H7 (cell line): ENCODE measurements at regions not wholly inside any gene's neighbourhood (a gene's known extent, or its start where the extent isn't known, plus 50 kb on each side); places are given as distances from the start of the nearest gene placed in this dataset.

ENCODE experiments used
- DNase-seq: peaks from one replicate; pipeline ENCODE4 v3.0.0; 2012
- H3K27me3 ChIP-seq: 2 replicates; pipeline ENCODE4 v1.6.0; 2011; ENCODE audit warnings: mild to moderate bottlenecking, low read length; ENCODE audit not compliant: control insufficient read depth, insufficient read depth
- H3K36me3 ChIP-seq: replicated peaks from 2 replicates; pipeline ENCODE4 v1.5.1; 2011; ENCODE audit warnings: low read length; ENCODE audit not compliant: control insufficient read depth, insufficient read depth
- H3K4me3 ChIP-seq: 2 replicates; pipeline ENCODE4 v1.5.1; 2011; ENCODE audit warnings: low read depth, mild to moderate bottlenecking, control low read depth, low read length, moderate library complexity; ENCODE audit not compliant: insufficient read depth

DNA sequence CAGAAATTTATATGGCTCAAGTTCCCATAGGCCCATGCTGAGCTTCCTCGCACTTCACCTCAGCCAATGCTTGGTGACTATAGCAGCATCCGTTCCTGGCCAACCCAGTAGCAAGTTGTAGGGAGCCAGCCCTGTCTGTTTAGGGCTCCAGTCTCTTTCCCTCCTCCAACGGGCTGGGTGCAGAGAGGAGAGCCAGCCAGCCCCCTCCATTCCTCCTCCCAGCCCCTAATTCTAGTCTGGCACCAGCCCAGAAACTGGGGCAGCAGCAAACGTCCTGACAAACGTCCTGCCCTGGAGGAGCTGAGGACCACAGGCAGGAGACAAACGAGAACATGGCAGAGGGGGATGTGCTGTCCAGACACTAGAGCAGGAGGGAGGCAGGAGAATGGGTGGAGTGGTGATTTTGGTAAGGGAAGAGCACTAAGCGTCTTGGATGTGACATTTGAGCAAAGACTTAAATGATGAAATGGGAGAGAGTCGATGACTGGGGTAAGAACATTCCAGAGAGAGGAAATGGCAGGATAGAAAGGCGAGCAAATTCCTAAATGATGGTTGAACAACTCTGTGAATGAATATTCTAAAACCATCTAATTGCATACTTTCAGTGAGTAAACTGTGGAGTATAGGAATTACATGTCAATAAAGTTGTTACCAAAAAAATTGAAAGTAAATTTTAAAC lies 222.5 kb upstream of the DAPK1 start:
- Histone ChIP-seq H3K27me3 (no peaks in the 10 kb centered on the region), H3K4me3 (no peak overlapping the region), H3K36me3 (no peaks in the 10 kb centered on the region)
- no peak for DNase-seq

DNA sequence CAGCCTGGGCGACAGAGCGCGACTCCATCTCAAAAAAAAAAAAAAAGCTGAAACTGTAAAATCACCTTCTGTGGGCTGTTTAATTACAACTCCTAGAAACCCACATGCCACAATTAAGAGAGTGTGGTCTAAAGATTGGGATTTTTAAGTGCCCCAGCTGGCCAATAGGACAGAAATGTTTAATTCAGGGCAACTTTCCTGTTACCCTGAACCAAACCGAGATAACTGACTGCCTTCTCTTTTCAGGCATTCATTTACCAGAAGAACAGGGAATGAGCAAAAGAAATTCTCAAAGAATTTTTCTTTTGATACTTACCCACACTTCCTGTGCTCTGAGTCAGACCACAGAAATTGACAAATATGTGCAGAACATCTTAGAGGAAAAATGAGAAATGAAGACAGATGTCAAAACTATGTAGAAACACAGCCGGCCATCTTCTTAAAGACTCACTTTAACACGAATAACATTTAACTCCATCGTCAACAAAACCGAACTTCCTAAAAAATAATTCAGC lies 221.3 kb upstream of the DAPK1 start:
- H3K27me3 ChIP-seq, result no peaks in the 10 kb centered on the region
- H3K36me3 ChIP-seq, result no peaks in the 10 kb centered on the region
- no peak overlapping the region for H3K4me3 ChIP-seq
- DNase-seq, result no peak

DNA sequence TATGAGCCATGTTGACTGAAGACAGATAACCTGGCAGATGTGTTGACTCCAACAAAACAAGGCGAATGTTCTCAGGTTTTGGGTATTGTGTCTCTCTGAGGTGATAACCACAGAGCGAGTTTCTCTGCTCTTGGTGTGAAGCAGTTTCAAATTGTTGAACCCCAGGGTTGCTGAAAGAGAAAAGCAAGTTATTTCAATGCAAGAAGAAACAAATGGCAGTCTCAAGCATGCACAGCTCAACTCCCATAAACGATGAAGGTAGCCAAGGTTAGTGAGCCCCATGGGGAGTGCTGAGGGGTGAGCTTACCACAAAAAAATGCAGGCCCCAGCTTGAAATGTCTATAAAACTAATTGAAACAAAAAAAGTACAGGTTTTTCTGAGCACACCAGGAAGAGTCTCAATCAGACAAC lies 220.8 kb upstream of the DAPK1 start:
- Histone ChIP-seq H3K4me3 (no peak overlapping the region), H3K27me3 (no peaks in the 10 kb centered on the region), H3K36me3 (no peaks in the 10 kb centered on the region)
- no peak for DNase-seq

DNA sequence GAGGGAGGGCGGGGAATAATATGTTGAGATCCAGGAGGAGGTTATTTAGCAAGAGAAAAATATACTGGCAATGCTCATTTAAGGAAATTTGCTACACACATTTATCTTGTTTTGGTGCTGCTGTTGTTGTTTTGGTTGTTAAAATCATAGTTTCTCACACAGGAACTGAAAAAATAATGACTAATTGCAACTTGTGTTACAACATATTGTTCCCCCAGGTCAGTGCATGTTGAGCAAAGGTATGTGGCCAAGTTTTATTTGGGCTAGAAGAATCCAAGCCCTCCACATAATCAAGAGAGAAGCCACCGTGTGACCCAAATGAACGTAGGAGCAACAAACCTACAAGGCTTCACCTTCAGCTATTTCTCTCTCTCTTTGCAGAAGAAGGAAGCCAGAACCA lies 220.3 kb upstream of the DAPK1 start:
- no peak overlapping the region for H3K4me3 ChIP-seq
- no peaks in the 10 kb centered on the region for H3K36me3 ChIP-seq
- DNase-seq, result no peak
- no peaks in the 10 kb centered on the region for H3K27me3 ChIP-seq

DNA sequence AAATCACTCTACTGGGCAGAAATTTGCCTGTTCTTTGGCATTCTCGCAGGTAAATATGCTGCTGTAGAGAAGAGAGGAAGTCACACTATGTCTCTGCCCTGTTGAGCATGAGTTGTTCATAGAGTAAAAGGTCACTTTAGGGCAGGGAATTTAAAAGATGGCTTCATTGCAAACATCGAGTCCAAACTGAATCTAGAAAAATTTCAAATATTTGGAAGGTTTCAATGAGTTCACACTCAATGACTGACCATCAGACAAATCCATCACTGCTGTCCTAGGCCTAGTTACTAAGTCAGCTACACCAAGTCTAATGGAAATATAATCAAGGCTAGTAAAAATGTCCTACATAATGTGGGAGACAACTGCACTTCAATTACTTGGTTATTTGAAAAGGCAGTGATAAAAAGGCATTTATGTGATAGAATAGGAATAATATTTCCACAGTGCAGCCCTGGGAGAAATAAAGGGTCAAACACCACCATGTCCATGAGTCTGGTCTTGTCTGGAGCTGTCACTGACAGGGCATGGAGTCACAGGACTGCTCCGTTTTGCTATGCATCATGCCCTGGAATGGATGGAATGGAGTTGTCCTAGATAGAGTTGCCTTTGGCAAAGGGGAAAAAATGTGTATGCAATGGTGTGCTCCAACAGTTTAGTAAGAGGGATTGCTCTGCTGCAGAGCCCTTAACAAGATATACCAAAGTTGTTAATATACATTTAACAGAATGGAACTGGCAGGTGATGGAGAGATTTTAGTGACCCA lies 218.5 kb upstream of the DAPK1 start:
- H3K27me3 ChIP-seq, result no peaks in the 10 kb centered on the region
- DNase-seq, result no peak
- H3K36me3 ChIP-seq, result no peaks in the 10 kb centered on the region
- no peak overlapping the region for H3K4me3 ChIP-seq

DNA sequence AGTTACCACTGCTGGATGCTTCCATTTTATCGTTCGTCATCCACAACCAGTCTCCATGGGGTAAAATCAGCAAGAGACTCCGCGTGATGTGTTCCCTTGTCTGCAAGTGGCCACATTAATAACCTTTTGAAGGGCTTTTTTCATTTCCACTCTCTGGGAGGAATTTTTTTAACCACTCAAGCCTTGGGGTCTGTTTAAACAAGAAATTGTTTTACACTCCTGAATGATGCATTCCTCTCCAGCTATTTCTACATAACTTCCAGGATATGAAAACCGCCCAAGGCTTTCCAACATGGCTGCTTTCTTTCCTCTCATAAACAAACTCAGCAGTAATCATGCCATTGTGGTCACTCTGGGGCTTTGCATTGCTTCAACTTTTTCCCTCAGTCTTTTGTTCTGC lies 217.2 kb upstream of the DAPK1 start:
- Histone ChIP-seq H3K4me3 (no peak overlapping the region), H3K27me3 (no peaks in the 10 kb centered on the region), H3K36me3 (no peaks in the 10 kb centered on the region)
- no peak for DNase-seq

DNA sequence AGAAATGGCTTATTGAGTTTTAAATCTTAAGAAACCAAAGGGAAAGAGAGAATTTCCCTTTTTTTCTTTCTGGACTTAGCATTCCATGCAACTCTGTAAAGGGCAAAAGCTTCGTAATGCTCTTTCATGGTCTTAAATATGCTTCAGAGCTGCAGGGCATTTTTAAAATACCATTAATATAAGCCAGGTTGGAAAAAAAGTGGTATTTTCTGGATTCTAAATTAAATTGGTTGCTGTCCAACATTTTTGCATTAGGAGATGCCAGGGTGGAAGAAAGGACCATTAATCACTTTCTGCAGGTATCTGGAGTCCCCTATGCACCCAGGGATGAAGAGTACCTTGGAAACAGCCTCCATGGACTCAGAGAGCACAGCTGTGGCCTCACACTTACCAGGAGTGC lies 215.1 kb upstream of the DAPK1 start:
- DNase-seq, result no peak
- no peaks in the 10 kb centered on the region for H3K36me3 ChIP-seq
- no peaks in the 10 kb centered on the region for H3K27me3 ChIP-seq
- H3K4me3 ChIP-seq, result no peak overlapping the region

DNA sequence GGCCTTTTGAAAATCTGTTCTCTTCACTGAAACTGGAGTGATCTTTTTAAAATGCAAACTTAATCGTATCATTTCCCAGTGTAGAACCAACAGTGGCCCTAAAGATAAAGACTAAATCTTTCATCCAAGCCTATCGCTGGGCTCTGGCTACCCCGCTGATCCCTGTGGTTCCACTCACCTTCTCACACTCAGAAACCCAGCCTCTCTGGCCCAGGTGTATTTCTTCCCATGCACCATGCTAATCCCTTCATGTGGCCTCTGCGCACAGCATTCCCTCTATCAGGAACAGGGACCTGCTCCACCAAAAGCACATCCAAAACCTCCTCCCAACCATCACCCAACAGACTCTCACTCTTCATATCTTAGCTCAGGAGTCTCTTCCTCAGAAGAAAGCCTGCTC lies 214.1 kb upstream of the DAPK1 start:
- H3K36me3 ChIP-seq, result no peaks in the 10 kb centered on the region
- no peak overlapping the region for H3K4me3 ChIP-seq
- H3K27me3 ChIP-seq, result no peaks in the 10 kb centered on the region
- no peak for DNase-seq

DNA sequence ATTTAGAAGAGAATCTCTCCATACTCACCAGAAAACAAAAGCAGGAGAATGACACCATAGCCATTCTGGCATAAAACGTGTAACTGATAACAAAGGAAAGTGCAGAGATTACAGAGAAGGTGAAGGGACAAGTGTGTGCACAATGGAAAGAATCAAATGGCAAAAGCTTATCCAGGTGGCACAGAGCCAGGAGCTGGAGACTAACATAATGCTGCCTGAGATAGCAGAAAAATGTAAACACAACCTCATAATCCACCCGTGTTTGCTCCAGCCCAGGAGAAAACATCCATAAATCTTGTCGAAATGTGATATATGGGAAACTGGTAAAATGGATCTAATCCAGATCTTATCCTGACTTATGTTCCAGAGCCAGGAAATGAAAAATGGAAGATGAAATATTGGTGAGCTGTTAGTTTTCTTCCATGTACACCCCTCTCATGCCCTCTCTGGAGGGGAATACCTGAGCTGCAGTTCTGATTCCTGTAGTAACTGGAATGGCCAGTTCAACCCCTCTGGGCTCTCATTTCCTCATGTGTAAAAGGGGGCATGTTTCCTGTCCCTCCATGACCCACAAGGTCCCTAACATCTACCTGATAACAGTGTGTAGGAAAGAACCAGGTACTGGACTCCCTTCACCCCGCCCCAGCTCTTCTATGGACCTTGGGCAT lies 212.3 kb upstream of the DAPK1 start:
- no peak overlapping the region for H3K4me3 ChIP-seq
- DNase-seq, result no peak
- H3K36me3 ChIP-seq, result no peaks in the 10 kb centered on the region
- H3K27me3 ChIP-seq, result no peaks in the 10 kb centered on the region

DNA sequence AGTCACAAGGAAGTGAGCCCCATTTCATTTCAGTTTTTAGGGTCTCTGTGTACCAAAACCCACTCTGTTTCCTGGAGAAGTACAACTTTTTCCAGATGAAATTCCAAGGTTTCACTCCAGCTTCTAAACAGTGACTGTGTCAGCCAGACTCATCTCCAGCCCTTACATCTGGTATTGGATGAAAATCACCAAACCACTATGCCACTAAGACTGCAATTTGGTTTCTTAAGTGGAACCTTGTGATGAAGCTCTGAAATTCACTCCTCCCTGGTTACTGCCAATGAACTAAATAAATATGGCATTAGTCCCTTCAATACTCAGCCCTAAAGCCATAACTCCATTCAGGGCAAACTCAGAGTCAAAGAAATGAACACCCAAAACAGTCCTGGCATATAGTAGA lies 211.2 kb upstream of the DAPK1 start:
- no peaks in the 10 kb centered on the region for H3K36me3 ChIP-seq
- H3K27me3 ChIP-seq, result no peaks in the 10 kb centered on the region
- no peak overlapping the region for H3K4me3 ChIP-seq
- no peak for DNase-seq

DNA sequence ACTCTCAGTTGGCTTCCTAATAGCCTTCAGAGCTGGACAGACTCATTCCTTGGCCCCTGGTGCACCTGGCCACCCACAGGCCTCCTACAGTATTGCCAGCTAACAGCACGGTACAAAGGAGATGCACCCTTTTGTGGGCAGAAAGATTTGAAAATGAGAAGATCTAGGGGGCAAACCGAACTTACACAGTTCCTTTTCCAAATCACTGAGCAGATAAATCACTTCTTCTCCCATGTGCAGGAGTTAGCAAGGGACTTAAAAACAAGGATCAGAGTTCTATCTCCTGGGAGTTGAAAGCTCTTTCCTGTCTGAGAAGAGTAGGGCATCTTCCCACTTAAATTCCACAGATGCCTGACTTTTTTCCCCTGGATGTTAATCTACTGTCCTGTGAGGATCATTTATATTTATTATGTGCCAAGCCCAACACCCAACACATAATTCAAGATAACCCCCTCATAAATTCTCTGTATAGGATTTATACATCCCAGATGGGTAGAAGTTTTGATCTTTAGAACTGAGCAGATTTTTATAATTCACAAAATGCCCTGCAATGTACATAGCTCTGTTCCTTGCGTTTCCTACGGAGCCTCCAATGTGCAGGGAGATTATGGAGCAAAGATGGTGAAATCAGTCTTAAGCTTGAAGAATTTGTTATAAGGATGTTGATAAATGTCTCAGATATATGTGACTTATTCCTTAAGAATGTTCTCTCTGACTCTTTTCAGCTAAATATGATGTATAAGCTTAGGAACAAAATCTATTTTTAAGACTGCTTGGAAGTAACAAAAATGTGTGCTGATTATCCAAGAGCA lies 207.2 kb upstream of the DAPK1 start:
- DNase-seq, result peak; percentile 42
- Histone ChIP-seq H3K36me3 (no peaks in the 10 kb centered on the region), H3K4me3 (no peak overlapping the region), H3K27me3 (no peaks in the 10 kb centered on the region)

DNA sequence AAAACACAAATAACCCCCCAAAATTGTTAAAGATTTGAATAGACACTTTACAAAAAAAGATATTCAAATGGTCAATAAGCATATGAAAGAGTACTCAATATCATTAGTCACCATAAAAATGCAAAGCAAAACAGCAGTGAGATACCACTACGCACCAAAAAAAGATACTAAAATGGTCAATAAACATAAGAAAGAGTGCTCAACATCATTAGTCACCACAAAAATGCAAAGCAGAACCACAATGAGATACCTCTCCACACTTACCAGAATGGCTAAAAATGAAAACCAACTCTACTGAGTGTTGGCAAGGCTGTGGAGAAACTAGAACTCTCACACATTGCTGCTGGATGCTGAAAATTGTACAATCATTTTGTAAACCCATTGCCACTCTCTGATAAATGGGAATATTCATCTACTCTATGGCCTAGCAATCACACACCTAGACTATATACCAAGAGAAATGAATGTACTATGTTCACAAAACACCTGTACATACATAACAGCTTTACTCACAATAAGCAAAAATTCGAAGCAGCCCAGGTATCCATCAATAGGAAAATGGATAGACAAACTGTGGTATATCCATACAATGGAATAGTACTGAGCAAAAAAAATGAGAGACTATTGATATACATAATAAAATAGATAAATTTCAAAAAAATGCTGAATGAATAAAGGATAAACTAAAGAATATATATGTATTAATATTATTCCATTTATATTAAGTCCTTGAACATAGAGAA lies 205.0 kb upstream of the DAPK1 start:
- no peak for DNase-seq
- H3K27me3 ChIP-seq, result no peaks in the 10 kb centered on the region

DNA sequence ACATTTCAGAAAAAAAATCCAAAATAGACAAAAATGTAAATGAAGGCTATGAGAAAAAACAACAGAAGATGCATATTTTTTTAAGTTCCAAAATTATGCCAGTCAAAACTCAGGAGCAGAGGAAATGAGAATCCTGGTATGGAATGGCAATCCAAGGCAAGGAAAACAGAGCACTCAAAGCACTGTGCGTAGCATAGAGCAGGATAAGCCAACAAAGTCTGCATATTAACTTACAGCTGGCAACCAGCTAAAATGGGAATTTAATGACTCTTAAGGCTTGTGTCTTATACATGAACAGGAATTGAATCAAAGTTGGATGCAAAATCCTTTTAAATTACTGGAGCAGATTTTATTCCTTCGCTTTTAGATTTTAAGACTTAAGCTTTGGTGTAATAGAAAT lies 203.5 kb upstream of the DAPK1 start:
- Histone ChIP-seq H3K36me3 (no peaks in the 10 kb centered on the region), H3K4me3 (no peak overlapping the region), H3K27me3 (no peaks in the 10 kb centered on the region)
- no peak for DNase-seq

More for the DNA sequence above, 205.0 kb upstream of the DAPK1 start:
- Histone ChIP-seq H3K4me3 (no peak overlapping the region), H3K36me3 (no peaks in the 10 kb centered on the region)

DNA sequence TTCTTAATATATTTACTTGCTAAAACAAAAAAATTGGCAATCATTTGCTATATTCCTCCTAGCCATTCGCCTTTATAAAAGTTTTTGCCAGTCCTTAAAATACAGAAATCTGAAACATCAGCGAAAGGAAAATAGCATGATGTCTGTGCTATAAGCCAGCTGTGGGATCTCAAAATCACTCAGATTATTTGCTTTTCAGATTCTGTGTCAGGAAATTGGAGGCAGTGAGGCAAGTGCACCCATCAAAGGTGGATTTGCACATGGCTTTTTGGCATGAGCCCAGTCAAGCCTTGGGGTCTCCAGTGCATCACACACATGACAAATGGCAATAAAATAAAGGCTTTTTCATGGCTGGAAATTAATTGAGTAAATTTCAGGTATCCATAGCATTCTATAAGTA lies 196.8 kb upstream of the DAPK1 start:
- Histone ChIP-seq H3K4me3 (no peak overlapping the region), H3K27me3 (no peaks in the 10 kb centered on the region), H3K36me3 (no peaks in the 10 kb centered on the region)
- no peak for DNase-seq
